Activated CD4-positive, alpha-beta T cell treated with anti-CD3 and anti-CD28 coated beads, Interleukin-2, Interleukin-4, amounts not matched to agents 100 ng/mL and 50 ng/mL, durations not matched to agents 16 hours and 8 hours (primary cell): ENCODE measurements at regions not wholly inside any gene's neighbourhood (a gene's known extent, or its start where the extent isn't known, plus 50 kb on each side); places are given as distances from the start of the nearest gene placed in this dataset.
A peak's percentile ranks its signal among the peaks of the same experiment; 100 is the strongest.
"Not testable (repeated sequence)": the region's sequence is repeated elsewhere in the genome, so short reads cannot be mapped to it uniquely, and the experiment has no call there.

ENCODE experiments used
- DNase-seq: peaks from one replicate; pipeline ENCODE4 v3.0.0-alpha.2; 2020; ENCODE audit warnings: low spot score

- DNase-seq: no peak
These were observed 137.3 kb upstream of the KIF2A start for GRCh38 chr5:62168506-62169281.

GRCh38 chr5:62178258-62178657, 127.7 kb upstream of the KIF2A start:
- DNase-seq: no peak

GRCh38 chr5:62182802-62183201, 123.2 kb upstream of the KIF2A start:
- no peak for DNase-seq

- no peak for DNase-seq
These were observed 122.3 kb upstream of the KIF2A start for GRCh38 chr5:62183727-62184126.

- DNase-seq: no peak
These were observed 121.6 kb upstream of the KIF2A start for GRCh38 chr5:62184444-62184843.

GRCh38 chr5:62190173-62190572, 115.8 kb upstream of the KIF2A start:
- no peak for DNase-seq

GRCh38 chr5:62190931-62191330, 115.1 kb upstream of the KIF2A start:
- no peak for DNase-seq

- no peak for DNase-seq
These were observed 113.0 kb upstream of the KIF2A start for GRCh38 chr5:62192958-62193357.

- DNase-seq: not testable (repeated sequence)
These were observed 109.5 kb upstream of the KIF2A start for GRCh38 chr5:62196532-62196931.

- DNase-seq: no peak
These were observed 108.3 kb upstream of the KIF2A start for GRCh38 chr5:62197697-62198096.

- DNase-seq: no peak
These were observed 107.6 kb upstream of the KIF2A start for GRCh38 chr5:62198421-62198820.

- peak; percentile 58 for DNase-seq
These were observed 106.0 kb upstream of the KIF2A start for GRCh38 chr5:62199792-62200716.

- no peak for DNase-seq
These were observed 99.7 kb upstream of the KIF2A start for GRCh38 chr5:62206150-62206829.

- DNase-seq: no peak
These were observed 97.7 kb upstream of the KIF2A start for GRCh38 chr5:62208218-62208852.

GRCh38 chr5:62211405-62211804, 94.6 kb upstream of the KIF2A start:
- DNase-seq: no peak

GRCh38 chr5:62212648-62213047, 93.4 kb upstream of the KIF2A start:
- DNase-seq: no peak

- no peak for DNase-seq
These were observed 91.3 kb upstream of the KIF2A start for GRCh38 chr5:62214701-62215100.

GRCh38 chr5:62216603-62217002, 89.4 kb upstream of the KIF2A start:
- not testable (repeated sequence) for DNase-seq

- DNase-seq: not testable (repeated sequence)
These were observed 88.9 kb upstream of the KIF2A start for GRCh38 chr5:62217095-62217494.

- DNase-seq: not testable (repeated sequence)
These were observed 87.1 kb upstream of the KIF2A start for GRCh38 chr5:62218860-62219259.

GRCh38 chr5:62221881-62222280, 84.1 kb upstream of the KIF2A start:
- DNase-seq: not testable (repeated sequence)

- DNase-seq: not testable (repeated sequence)
These were observed 83.7 kb upstream of the KIF2A start for GRCh38 chr5:62222305-62222704.
